ENCODE measurements at regions not wholly inside any gene's neighbourhood (a gene's known extent, or its start where the extent isn't known, plus 50 kb on each side); places are given as distances from the start of the nearest gene placed in this dataset.
"Not testable (repeated sequence)": the region's sequence is repeated elsewhere in the genome, so short reads cannot be mapped to it uniquely, and the experiment has no call there.

DNA sequence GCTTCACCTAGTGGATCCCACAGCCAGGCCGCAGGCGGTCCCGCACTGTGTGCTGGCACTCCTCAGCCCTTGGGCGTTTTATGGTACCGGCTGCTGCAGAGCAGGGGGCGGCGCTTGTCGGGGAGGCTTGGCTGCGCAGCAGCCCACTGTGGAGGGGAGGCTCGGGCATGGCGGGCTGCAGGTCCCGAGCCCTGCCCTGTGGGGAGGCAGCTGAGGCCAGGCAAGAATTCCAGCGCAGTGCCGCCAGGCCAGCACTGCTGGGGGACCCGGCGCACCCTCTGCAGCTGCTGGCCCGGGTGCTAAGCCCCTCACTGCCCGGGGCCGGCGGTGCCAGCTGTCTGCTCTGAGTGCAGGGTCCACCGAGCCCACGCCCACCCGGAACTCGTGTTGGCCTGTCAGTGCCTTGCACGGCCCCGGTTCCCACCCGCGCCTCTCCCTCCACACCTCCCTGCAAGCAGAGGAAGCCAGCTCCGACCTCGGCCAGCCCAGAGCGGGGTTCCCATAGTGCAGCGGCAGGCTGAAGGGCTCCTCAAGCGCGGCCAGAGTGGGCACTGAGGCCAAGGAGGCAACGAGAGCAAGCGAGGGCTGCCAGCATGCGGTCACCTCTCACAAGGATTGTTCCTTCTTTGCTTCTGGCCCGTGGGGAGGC is 435.0 kb upstream of the ATP10A start:
- no peak overlapping the region for H3K27ac Mint-ChIP-seq
- H3K4me3 Mint-ChIP-seq = no peak overlapping the region
- H3K36me3 Mint-ChIP-seq = no peaks in the 10 kb centered on the region
- no peak for DNase-seq
- H3K27me3 Mint-ChIP-seq = no peaks in the 10 kb centered on the region
- intact Hi-C loops (cut with micrococcal nuclease) = no loop called here
- H3K4me1 Mint-ChIP-seq (ENCODE audit: low read depth) = no peaks in the 10 kb centered on the region
- ChIA-PET CTCF (no interaction called here), POLR2A (no interaction called here)
- H3K9me3 Mint-ChIP-seq = peaks cover 3% of the 10 kb centered on the region

- intact Hi-C loops (cut with micrococcal nuclease) = no loop called here
- CTCF ChIA-PET = no interaction called here
- Mint-ChIP-seq H3K27ac (no peak overlapping the region), H3K9me3 (peaks cover 3% of the 10 kb centered on the region), H3K27me3 (no peaks in the 10 kb centered on the region), H3K4me3 (no peak overlapping the region), H3K36me3 (no peaks in the 10 kb centered on the region), H3K4me1 (ENCODE audit: low read depth) (no peaks in the 10 kb centered on the region)
- DNase-seq = no peak
- POLR2A ChIA-PET = no interaction called here
Measured at GRCh38 chr15:26295336-26296085, 432.4 kb upstream of the ATP10A start.

GRCh38 chr15:26294059-26294689 is 431.0 kb upstream of the ATP10A start:
- no peaks in the 10 kb centered on the region for H3K4me1 Mint-ChIP-seq (ENCODE audit: low read depth)
- no peak for DNase-seq
- no peaks in the 10 kb centered on the region for H3K27me3 Mint-ChIP-seq
- H3K4me3 Mint-ChIP-seq = no peak overlapping the region
- no peaks in the 10 kb centered on the region for H3K36me3 Mint-ChIP-seq
- intact Hi-C loops (cut with micrococcal nuclease) = no loop called here
- ChIA-PET POLR2A (no interaction called here), CTCF (no interaction called here)
- H3K9me3 Mint-ChIP-seq = peaks cover 3% of the 10 kb centered on the region
- no peak overlapping the region for H3K27ac Mint-ChIP-seq

GRCh38 chr15:26287381-26287780 is 424.3 kb upstream of the ATP10A start:
- POLR2A ChIA-PET = no interaction called here
- intact Hi-C loops (cut with micrococcal nuclease) = no loop called here
- peaks cover 17% of the 10 kb centered on the region for H3K9me3 Mint-ChIP-seq
- DNase-seq = no peak
- H3K36me3 Mint-ChIP-seq = no peaks in the 10 kb centered on the region
- H3K4me3 Mint-ChIP-seq = no peak overlapping the region
- H3K27ac Mint-ChIP-seq = no peak overlapping the region
- H3K4me1 Mint-ChIP-seq (ENCODE audit: low read depth) = no peaks in the 10 kb centered on the region
- H3K27me3 Mint-ChIP-seq = no peaks in the 10 kb centered on the region
- CTCF ChIA-PET = no interaction called here

- H3K4me3 Mint-ChIP-seq = no peak overlapping the region
Measured at GRCh38 chr15:26280281-26280680, 417.2 kb upstream of the ATP10A start.

DNA sequence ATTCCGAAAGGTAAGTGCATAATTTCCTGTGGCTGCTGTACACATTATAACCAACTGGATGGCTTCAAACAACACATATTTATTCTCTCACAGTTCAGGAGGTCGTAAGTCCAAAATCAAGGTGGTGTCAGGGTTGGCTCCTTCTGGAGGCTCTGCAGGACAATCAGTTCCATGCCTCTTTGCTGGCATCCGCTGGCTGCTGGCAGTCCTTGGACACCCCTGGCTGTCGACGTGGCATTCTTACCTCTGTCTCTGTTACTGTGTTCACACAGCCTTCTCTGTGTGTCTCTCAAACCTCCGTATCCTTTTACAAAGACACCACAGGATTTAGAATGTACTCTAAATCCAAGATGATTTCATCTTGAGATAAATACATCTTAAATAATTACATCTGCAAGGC is 398.8 kb upstream of the ATP10A start:
- H3K27me3 Mint-ChIP-seq = peaks cover 4% of the 10 kb centered on the region
- H3K9me3 Mint-ChIP-seq = peaks cover 2% of the 10 kb centered on the region
- H3K36me3 Mint-ChIP-seq = no peaks in the 10 kb centered on the region
- ChIA-PET POLR2A (no interaction called here), CTCF (interaction anchor here (1.0 to 2.4 kb wide), 2 partner anchors 18 to 753 kb away, joined by 3 to 14 read pairs; no protein-coding TSS in a partner anchor)
- no peak overlapping the region for H3K4me3 Mint-ChIP-seq
- no peak for DNase-seq
- no peaks in the 10 kb centered on the region for H3K4me1 Mint-ChIP-seq (ENCODE audit: low read depth)
- no peak overlapping the region for H3K27ac Mint-ChIP-seq
- intact Hi-C loops (cut with micrococcal nuclease) = loop anchor here (2.0 kb wide), 1 partner anchor 187 kb away; no protein-coding TSS in a partner anchor

More at GRCh38 chr15:26280281-26280680, 417.2 kb upstream of the ATP10A start:
- no peak for DNase-seq
- Mint-ChIP-seq H3K27me3 (no peaks in the 10 kb centered on the region), H3K27ac (no peak overlapping the region), H3K36me3 (no peaks in the 10 kb centered on the region), H3K4me1 (ENCODE audit: low read depth) (no peaks in the 10 kb centered on the region), H3K9me3 (no peaks in the 10 kb centered on the region)
- intact Hi-C loops (cut with micrococcal nuclease) = no loop called here
- ChIA-PET CTCF (interaction anchor here (1.0 kb wide), 1 partner anchor 19 kb away, joined by 3 read pairs; no protein-coding TSS in a partner anchor), POLR2A (no interaction called here)

DNA sequence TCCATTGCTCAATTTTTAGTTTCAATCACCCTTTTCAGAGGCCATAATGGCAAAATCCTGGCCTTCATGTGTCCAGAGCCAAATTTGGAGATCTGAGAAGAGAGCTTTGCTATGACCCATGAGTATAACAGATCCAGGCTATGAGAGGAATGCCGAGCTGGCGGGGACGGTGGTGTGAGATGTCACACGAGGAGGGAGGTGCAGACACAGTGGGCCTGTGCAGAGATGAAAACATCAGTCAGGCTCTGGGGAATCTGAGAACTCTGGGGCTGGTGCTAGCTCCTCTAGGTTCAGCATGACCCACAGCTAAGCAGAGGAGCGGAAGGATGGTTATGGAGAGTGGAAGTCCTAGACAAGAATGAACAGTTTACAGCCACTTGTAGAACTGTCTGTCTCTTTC is 398.3 kb upstream of the ATP10A start:
- POLR2A ChIA-PET = no interaction called here

DNA sequence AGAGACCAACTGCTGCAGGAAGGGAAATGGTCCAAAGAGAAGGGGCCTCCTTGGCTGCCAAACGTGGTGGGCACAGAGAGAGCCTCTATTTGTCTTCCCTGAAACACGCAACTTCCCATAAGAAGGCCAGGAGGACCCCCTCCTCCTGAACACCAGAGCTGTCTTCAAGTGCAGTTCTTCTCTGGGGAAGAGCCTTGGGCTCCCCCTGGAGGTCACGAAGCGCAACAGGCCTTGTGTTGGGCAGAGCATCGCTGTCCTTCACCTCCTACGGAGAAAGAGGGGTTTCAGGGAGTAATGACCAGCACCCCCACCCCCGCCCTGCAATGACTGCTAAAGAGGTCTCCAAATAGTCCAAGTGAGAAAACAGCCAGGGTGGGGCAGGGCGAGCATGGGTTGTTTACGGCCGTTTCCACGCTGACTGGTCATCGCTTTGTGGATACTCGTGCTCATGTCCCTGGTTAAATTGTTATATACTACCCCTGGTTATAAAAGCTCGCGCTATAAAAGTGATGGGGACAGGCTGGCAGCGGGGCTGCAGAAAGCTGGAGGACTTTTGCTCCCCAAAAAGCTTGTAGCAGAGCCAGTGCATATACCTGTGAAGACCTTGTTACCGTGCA is 397.5 kb upstream of the ATP10A start:
- H3K36me3 Mint-ChIP-seq = no peaks in the 10 kb centered on the region
- intact Hi-C loops (cut with micrococcal nuclease) = loop anchor here (2.0 kb wide), 1 partner anchor 186 kb away; no protein-coding TSS in a partner anchor

More for the DNA sequence above, 398.3 kb upstream of the ATP10A start:
- intact Hi-C loops (cut with micrococcal nuclease) = loop anchor here (2.0 kb wide), 1 partner anchor 187 kb away; no protein-coding TSS in a partner anchor
- no peak for DNase-seq
- no peak overlapping the region for H3K27ac Mint-ChIP-seq
- peaks cover 4% of the 10 kb centered on the region for H3K27me3 Mint-ChIP-seq
- H3K36me3 Mint-ChIP-seq = no peaks in the 10 kb centered on the region
- H3K4me3 Mint-ChIP-seq = no peak overlapping the region
- CTCF ChIA-PET = interaction anchor here (1.0 to 2.4 kb wide), 4 partner anchors 12 to 752 kb away, joined by 3 to 14 read pairs (median 4); no protein-coding TSS in a partner anchor
- H3K4me1 Mint-ChIP-seq (ENCODE audit: low read depth) = no peaks in the 10 kb centered on the region
- no peaks in the 10 kb centered on the region for H3K9me3 Mint-ChIP-seq

GRCh38 chr15:26259581-26259980 is 396.5 kb upstream of the ATP10A start:
- Mint-ChIP-seq H3K4me3 (no peak overlapping the region), H3K27ac (no peak overlapping the region), H3K4me1 (ENCODE audit: low read depth) (no peaks in the 10 kb centered on the region), H3K36me3 (no peaks in the 10 kb centered on the region), H3K9me3 (no peaks in the 10 kb centered on the region), H3K27me3 (peaks cover 4% of the 10 kb centered on the region)
- ChIA-PET POLR2A (no interaction called here), CTCF (interaction anchor here (1.0 to 2.4 kb wide), 2 partner anchors 84 to 751 kb away, joined by 3 to 14 read pairs; no protein-coding TSS in a partner anchor)
- intact Hi-C loops (cut with micrococcal nuclease) = no loop called here
- DNase-seq = no peak

More for the DNA sequence above, 397.5 kb upstream of the ATP10A start:
- no peaks in the 10 kb centered on the region for H3K9me3 Mint-ChIP-seq
- no peak overlapping the region for H3K27ac Mint-ChIP-seq
- DNase-seq = peak; percentile 37
- no peak overlapping the region for H3K4me3 Mint-ChIP-seq
- ChIA-PET POLR2A (no interaction called here), CTCF (interaction anchor here (0.9 to 2.4 kb wide), 6 partner anchors 11 to 752 kb away, joined by 3 to 14 read pairs (median 3); no protein-coding TSS in a partner anchor)
- H3K27me3 Mint-ChIP-seq = peaks cover 4% of the 10 kb centered on the region
- no peaks in the 10 kb centered on the region for H3K4me1 Mint-ChIP-seq (ENCODE audit: low read depth)

- CTCF ChIA-PET; intact Hi-C loops (cut with micrococcal nuclease); H3K9me3 Mint-ChIP-seq; H3K4me3 Mint-ChIP-seq; H3K27me3 Mint-ChIP-seq; H3K36me3 Mint-ChIP-seq; POLR2A ChIA-PET; H3K27ac Mint-ChIP-seq; H3K4me1 Mint-ChIP-seq (ENCODE audit: low read depth); DNase-seq: not testable (repeated sequence)
Measured at GRCh38 chr15:26244782-26245181, 381.7 kb upstream of the ATP10A start.

DNA sequence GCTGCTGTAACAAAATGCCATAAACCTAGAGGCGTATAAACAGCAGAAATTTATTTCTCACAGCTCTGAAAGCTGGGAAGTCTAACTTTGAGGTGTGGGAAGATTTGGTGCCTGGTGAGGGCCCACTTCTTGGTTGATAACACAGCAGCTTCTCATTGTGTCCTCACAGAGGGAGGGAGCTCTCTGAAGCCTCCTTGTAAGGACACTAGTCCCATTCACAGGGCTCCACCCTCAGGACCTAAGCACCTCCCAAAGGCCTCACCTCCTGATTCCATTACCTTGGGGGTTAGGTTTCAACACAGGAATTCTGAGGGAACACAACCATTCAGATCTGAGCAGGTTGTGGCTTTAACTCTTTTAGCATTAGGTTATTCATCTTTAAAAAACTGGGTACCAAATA is 380.3 kb upstream of the ATP10A start:
- no peaks in the 10 kb centered on the region for H3K27me3 Mint-ChIP-seq
- POLR2A ChIA-PET = no interaction called here
- intact Hi-C loops (cut with micrococcal nuclease) = no loop called here
- no peak for DNase-seq
- no peaks in the 10 kb centered on the region for H3K4me1 Mint-ChIP-seq (ENCODE audit: low read depth)
- no peak overlapping the region for H3K27ac Mint-ChIP-seq
- H3K36me3 Mint-ChIP-seq = no peaks in the 10 kb centered on the region
- CTCF ChIA-PET = no interaction called here
- H3K4me3 Mint-ChIP-seq = no peak overlapping the region
- peaks cover 2% of the 10 kb centered on the region for H3K9me3 Mint-ChIP-seq

- peaks cover 2% of the 10 kb centered on the region for H3K9me3 Mint-ChIP-seq
- no peaks in the 10 kb centered on the region for H3K27me3 Mint-ChIP-seq
- ChIA-PET POLR2A (no interaction called here), CTCF (no interaction called here)
- H3K4me1 Mint-ChIP-seq (ENCODE audit: low read depth) = no peaks in the 10 kb centered on the region
- no peak for DNase-seq
- intact Hi-C loops (cut with micrococcal nuclease) = no loop called here
- no peaks in the 10 kb centered on the region for H3K36me3 Mint-ChIP-seq
- no peak overlapping the region for H3K4me3 Mint-ChIP-seq
- no peak overlapping the region for H3K27ac Mint-ChIP-seq
Measured at GRCh38 chr15:26242565-26243071, 379.5 kb upstream of the ATP10A start.

All from activated CD4-positive, alpha-beta memory T cell treated with anti-CD3 and anti-CD28 coated beads for 36 hours (primary cell).